IMR-90 (cell line): ENCODE measurements at regions not wholly inside any gene's neighbourhood (a gene's known extent, or its start where the extent isn't known, plus 50 kb on each side); places are given as distances from the start of the nearest gene placed in this dataset.
"Not testable (repeated sequence)": the region's sequence is repeated elsewhere in the genome, so short reads cannot be mapped to it uniquely, and the experiment has no call there.

Source experiments
- ATAC-seq: fragments of 200-7000 bp; cut with Tn5 transposase; 2 replicates; pipeline ENCODE4 v1.9.1; 2020; ENCODE audit warnings: low read depth, mild to moderate bottlenecking, moderate library complexity
- BruUV-seq: library from RNA; stranded (reverse); fragments of 400-500 nt; replicated peaks from 2 replicates; lab custom pipeline; 2021; lab: Mats Ljungman, UMichigan
- CTCF ChIA-PET: fragments of 300-600 bp; formaldehyde crosslinking; extraction: SDS; loops from one replicate; lab custom pipeline; 2021; ENCODE audit warnings: antibody characterized with exemption; lab: Yijun Ruan, JAX
- POLR2A ChIA-PET: fragments of 300-600 bp; sonication (Branson Sonifier 250); formaldehyde crosslinking; loops from one replicate; lab custom pipeline; 2022; ENCODE audit warnings: antibody characterized with exemption; ENCODE audit not compliant: unreplicated experiment; lab: Charles Lee
- DNase-seq: peaks from one replicate; pipeline ENCODE4 v3.0.0; 2013
- H2AFZ ChIP-seq: replicated peaks from 2 replicates; pipeline ENCODE3; 2013; ENCODE audit warnings: low read length, mild to moderate bottlenecking; ENCODE audit not compliant: poor library complexity
- H2AK5ac ChIP-seq: 2 replicates; pipeline ENCODE4 v1.6.1; 2013; ENCODE audit warnings: low read depth, low read length, inconsistent platforms
- H2AK9ac ChIP-seq: replicated peaks from 2 replicates; pipeline ENCODE3; 2013; ENCODE audit warnings: mild to moderate bottlenecking, low read depth, low read length, moderate library complexity; ENCODE audit not compliant: poor library complexity
- H2BK120ac ChIP-seq: 2 replicates; pipeline ENCODE4 v1.6.1; 2013; ENCODE audit warnings: low read depth, low read length, inconsistent platforms
- H2BK15ac ChIP-seq: 3 replicates; pipeline ENCODE4 v1.6.1; 2013; ENCODE audit warnings: low read depth, low read length, inconsistent platforms
- H2BK20ac ChIP-seq: 2 replicates; pipeline ENCODE4 v1.6.1; 2013; ENCODE audit warnings: low read depth, mild to moderate bottlenecking, inconsistent platforms, low read length, moderate library complexity
- H2BK5ac ChIP-seq: 2 replicates; pipeline ENCODE4 v1.6.1; 2013; ENCODE audit warnings: mild to moderate bottlenecking, low read depth, low read length, inconsistent platforms; ENCODE audit not compliant: poor library complexity, severe bottlenecking
- H3K14ac ChIP-seq: replicated peaks from 2 replicates; pipeline ENCODE4 v1.6.1; 2013; ENCODE audit warnings: low read depth, low read length, inconsistent platforms
- H3K18ac ChIP-seq: 2 replicates; pipeline ENCODE4 v1.6.1; 2013; ENCODE audit warnings: low read depth, low read length, control low read depth
- H3K23ac ChIP-seq: 2 replicates; pipeline ENCODE4 v1.6.1; 2013; ENCODE audit warnings: low read depth, low read length, inconsistent platforms
- H3K27ac ChIP-seq: 2 replicates; pipeline ENCODE4 v1.5.1; 2013; ENCODE audit warnings: mild to moderate bottlenecking, control low read depth, low read length; ENCODE audit not compliant: insufficient read depth
- H3K27me3 ChIP-seq: 2 replicates; pipeline ENCODE4 v1.6.1; 2013; ENCODE audit warnings: low read length; ENCODE audit not compliant: control insufficient read depth, insufficient read depth
- H3K36me3 ChIP-seq: 2 replicates; pipeline ENCODE4 v1.6.1; 2013; ENCODE audit warnings: low read length, mixed read lengths; ENCODE audit not compliant: control insufficient read depth, insufficient read depth
- H3K4ac ChIP-seq: 2 replicates; pipeline ENCODE4 v1.6.1; 2013; ENCODE audit warnings: low read depth, low read length, inconsistent platforms
- H3K4me1 ChIP-seq: 2 replicates; pipeline ENCODE4 v1.6.1; 2013; ENCODE audit warnings: low read length, mixed read lengths; ENCODE audit not compliant: control insufficient read depth, insufficient read depth
- H3K4me2 ChIP-seq: 2 replicates; pipeline ENCODE4 v1.6.1; 2013; ENCODE audit warnings: low read depth, mild to moderate bottlenecking, control low read depth, low read length, moderate library complexity
- H3K4me3 ChIP-seq: 2 replicates; pipeline ENCODE4 v1.5.1; 2013; ENCODE audit warnings: low read depth, mild to moderate bottlenecking, control low read depth, low read length, moderate library complexity; ENCODE audit not compliant: insufficient read depth
- H3K56ac ChIP-seq: 2 replicates; pipeline ENCODE4 v1.6.1; 2013; ENCODE audit warnings: low read length, inconsistent platforms; ENCODE audit not compliant: insufficient read depth; ENCODE audit errors: extremely low read depth
- H3K79me1 ChIP-seq, 2 experiments: 2 replicates each; pipeline ENCODE4 v1.6.1; 2013; ENCODE audit warnings: low read length in 2 of 2, inconsistent platforms in 1 of 2, low read depth in 1 of 2
- H3K9ac ChIP-seq: 2 replicates; pipeline ENCODE4 v1.6.1; 2013; ENCODE audit warnings: low read depth, low read length, control low read depth
- H3K9me1 ChIP-seq: 2 replicates; pipeline ENCODE4 v1.6.1; 2013; ENCODE audit warnings: low read length, inconsistent platforms; ENCODE audit not compliant: insufficient read depth
- H3K9me3 ChIP-seq: 2 replicates; pipeline ENCODE4 v1.6.1; 2013; ENCODE audit warnings: low read length; ENCODE audit not compliant: control insufficient read depth, insufficient read depth
- H4K20me1 ChIP-seq: 2 replicates; pipeline ENCODE4 v1.6.1; 2013; ENCODE audit warnings: low read length, inconsistent platforms; ENCODE audit not compliant: insufficient read depth
- H4K5ac ChIP-seq: 2 replicates; pipeline ENCODE4 v1.6.1; 2013; ENCODE audit warnings: mild to moderate bottlenecking, low read depth, low read length, control low read depth
- H4K8ac ChIP-seq, 2 experiments: 2 replicates each; pipeline ENCODE4 v1.6.1; 2013; ENCODE audit warnings: low read depth in 2 of 2, low read length in 2 of 2, control low read depth in 1 of 2, inconsistent platforms in 1 of 2
- H4K91ac ChIP-seq: 2 replicates; pipeline ENCODE4 v1.6.1; 2013; ENCODE audit warnings: low read depth, low read length, inconsistent platforms; ENCODE audit not compliant: insufficient read depth
- BHLHE40 ChIP-seq: fragments of 150-350 bp; IDR thresholded peaks from 2 replicates; pipeline ENCODE4 v1.6.1; 2016; ENCODE audit warnings: mild to moderate bottlenecking, low read depth, low read length
- CEBPB ChIP-seq: IDR thresholded peaks from 2 replicates; pipeline ENCODE4 v1.6.1; 2012; ENCODE audit warnings: low read depth, low read length, improper control_type of control experiment
- RAD21 ChIP-seq: IDR thresholded peaks from 2 replicates; pipeline ENCODE4 v1.6.1; 2012; ENCODE audit warnings: low read length, improper control_type of control experiment
- SMC3 ChIP-seq: fragments of 150-350 bp; IDR thresholded peaks from 2 replicates; pipeline ENCODE4 v1.6.1; 2016; ENCODE audit warnings: low read depth, mild to moderate bottlenecking, antibody characterized with exemption, low read length, moderate library complexity
- WGBS, 2 experiments: methylation state at CpG; one replicate each; pipeline versions ENCODE4 v1.1.5 to v1.1.7; 2013; ENCODE audit warnings: missing lambda C conversion rate in 2 of 2; ENCODE audit not compliant: insufficient read length in 1 of 2; ENCODE audit errors: extremely low coverage in 2 of 2; 5-methylcytosine and 5-hydroxymethylcytosine counted together
- dilution Hi-C: fragments of 300-500 bp; cut with HindIII; formaldehyde crosslinking; loops from one replicate; pipeline ENCODE4 v1.14.3; 2018; ENCODE audit warnings: low sequenced_read_pairs; ENCODE audit not compliant: unreplicated experiment
- in situ Hi-C: fragments of 300-500 bp; cut with MboI; formaldehyde crosslinking; loops from 3 replicates; pipeline ENCODE4 v1.14.3; 2019; ENCODE audit warnings: low sequenced_read_pairs, inconsistent platforms, mixed read lengths
- intact Hi-C: fragments of 100-400 bp; cut with micrococcal nuclease; formaldehyde crosslinking; loops from 2 replicates; pipeline ENCODE4 v1.10.0; 2022
- TF ChIP-seq, protein P1 (sequence below): conservative IDR thresholded peaks from 2 replicates; pipeline ENCODE4 v1.5.1; 2012; ENCODE audit warnings: mild to moderate bottlenecking, low read depth, low read length, improper control_type of control experiment

DNA sequence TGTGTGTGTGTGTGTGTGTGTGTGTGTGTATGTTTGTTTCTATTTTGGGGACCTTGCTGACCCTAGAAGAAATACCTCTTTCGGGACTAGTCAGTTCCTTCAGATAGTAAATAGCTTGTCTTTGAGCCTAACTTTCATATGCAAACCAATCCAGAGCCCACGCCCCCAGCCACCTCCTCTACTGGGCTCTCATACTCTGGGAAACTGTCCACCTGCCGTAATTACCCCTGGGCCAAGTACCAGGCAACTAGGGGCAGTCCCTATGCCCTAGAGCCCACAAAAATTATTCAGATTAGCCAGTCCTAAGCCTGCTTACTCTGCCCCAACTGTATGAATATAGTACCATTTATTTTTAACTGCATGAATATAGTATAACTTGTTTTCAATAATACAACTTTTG lies 970.4 kb downstream of the EPHA4 start:
- Histone ChIP-seq H2BK20ac (no peak overlapping the region), H2BK120ac (no peak overlapping the region), H3K9ac (no peak overlapping the region), H4K20me1 (no peaks in the 10 kb centered on the region), H4K8ac (no peak overlapping the region), H3K14ac (no peak overlapping the region), H3K9me1 (no peaks in the 10 kb centered on the region), H2BK5ac (no peak overlapping the region), H3K4me1 (peaks cover 3% of the 10 kb centered on the region), H3K23ac (no peak overlapping the region), H3K4me3 (no peak overlapping the region), H2AK5ac (no peak overlapping the region), H3K18ac (peak overlapping the region; percentile 65), H4K5ac (peak overlapping the region; percentile 36; the same call in 1 of the 2 replicates), H2BK15ac (no peak overlapping the region), H3K56ac (no peak overlapping the region), H3K36me3 (no peaks in the 10 kb centered on the region), H3K4me2 (no peak overlapping the region), H2AK9ac (no peak overlapping the region), H3K27ac (no peak overlapping the region; the same call in 1 of the 2 replicates), H2AFZ (no peak overlapping the region), H3K9me3 (peaks cover 3% of the 10 kb centered on the region; the same call in 1 of the 2 replicates), H3K79me1 (no peaks in the 10 kb centered on the region), H3K4ac (no peak overlapping the region), H4K91ac (no peak overlapping the region), H3K27me3 (no peaks in the 10 kb centered on the region)
- intact Hi-C loops (no loop called here), in situ Hi-C loops (no loop called here), dilution Hi-C loops (no loop called here)
- TF ChIP-seq CEBPB (no peak), RAD21 (no peak), SMC3 (no peak), BHLHE40 (no peak)
- TF ChIP-seq, protein P1, sequence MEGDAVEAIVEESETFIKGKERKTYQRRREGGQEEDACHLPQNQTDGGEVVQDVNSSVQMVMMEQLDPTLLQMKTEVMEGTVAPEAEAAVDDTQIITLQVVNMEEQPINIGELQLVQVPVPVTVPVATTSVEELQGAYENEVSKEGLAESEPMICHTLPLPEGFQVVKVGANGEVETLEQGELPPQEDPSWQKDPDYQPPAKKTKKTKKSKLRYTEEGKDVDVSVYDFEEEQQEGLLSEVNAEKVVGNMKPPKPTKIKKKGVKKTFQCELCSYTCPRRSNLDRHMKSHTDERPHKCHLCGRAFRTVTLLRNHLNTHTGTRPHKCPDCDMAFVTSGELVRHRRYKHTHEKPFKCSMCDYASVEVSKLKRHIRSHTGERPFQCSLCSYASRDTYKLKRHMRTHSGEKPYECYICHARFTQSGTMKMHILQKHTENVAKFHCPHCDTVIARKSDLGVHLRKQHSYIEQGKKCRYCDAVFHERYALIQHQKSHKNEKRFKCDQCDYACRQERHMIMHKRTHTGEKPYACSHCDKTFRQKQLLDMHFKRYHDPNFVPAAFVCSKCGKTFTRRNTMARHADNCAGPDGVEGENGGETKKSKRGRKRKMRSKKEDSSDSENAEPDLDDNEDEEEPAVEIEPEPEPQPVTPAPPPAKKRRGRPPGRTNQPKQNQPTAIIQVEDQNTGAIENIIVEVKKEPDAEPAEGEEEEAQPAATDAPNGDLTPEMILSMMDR = no peak
- DNase-seq (no peak), ATAC-seq (no peak)
- BruUV-seq = no TSS peak
- POLR2A ChIA-PET = no interaction called here
- CTCF ChIA-PET = no interaction called here
- no CpG with 5 or more reads among the region's 3 CpGs for WGBS, 2 experiments

DNA sequence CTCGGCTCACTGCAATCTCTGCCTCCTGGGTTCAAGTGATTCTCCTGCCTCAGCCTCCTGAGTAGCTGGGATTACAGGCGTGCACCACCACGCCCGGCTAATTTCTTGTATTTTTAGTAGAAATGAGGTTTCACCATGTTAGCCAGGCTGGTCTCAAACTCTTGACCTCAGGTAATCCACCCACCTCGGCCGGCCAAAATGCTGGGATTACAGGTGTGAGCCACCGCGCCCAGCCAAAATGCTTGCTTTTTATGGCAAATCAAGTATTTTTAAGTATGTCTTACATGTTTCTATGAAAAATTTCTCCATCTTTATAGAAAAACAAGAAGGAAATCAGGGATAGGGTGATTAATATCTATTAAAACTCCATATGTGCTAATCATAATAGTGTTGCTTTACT lies 959.1 kb downstream of the EPHA4 start:
- H2BK20ac ChIP-seq, H3K4ac ChIP-seq, H3K9me1 ChIP-seq, H2AFZ ChIP-seq, H3K56ac ChIP-seq, in situ Hi-C loops, H2AK5ac ChIP-seq, CTCF ChIA-PET, H3K36me3 ChIP-seq, POLR2A ChIA-PET, H3K79me1 ChIP-seq, H3K14ac ChIP-seq, H3K27ac ChIP-seq, H3K4me3 ChIP-seq, intact Hi-C loops, H2BK5ac ChIP-seq, BruUV-seq, H4K5ac ChIP-seq, H4K8ac ChIP-seq, H3K23ac ChIP-seq, H2AK9ac ChIP-seq, H3K9me3 ChIP-seq, H3K9ac ChIP-seq, H4K20me1 ChIP-seq, H2BK15ac ChIP-seq, H3K4me2 ChIP-seq, H2BK120ac ChIP-seq, H3K27me3 ChIP-seq, DNase-seq, ATAC-seq, H3K4me1 ChIP-seq, H4K91ac ChIP-seq, H3K18ac ChIP-seq, dilution Hi-C loops: not testable (repeated sequence)
- no CpG with 5 or more reads among the region's 8 CpGs for WGBS, 2 experiments
